Breast epithelium (tissue), 4 donors: ENCODE measurements at regions not wholly inside any gene's neighbourhood (a gene's known extent, or its start where the extent isn't known, plus 50 kb on each side); places are given as distances from the start of the nearest gene placed in this dataset.

Experiments
- DNase-seq, 2 donors: peaks; one replicate each; pipeline ENCODE4 v3.0.0-alpha.2; 2019; ENCODE audit warnings: low spot score in 2 of 2
- H3K27ac ChIP-seq, 2 donors: fragments of 200-600 bp; sonication (generic) in 1 of 2; one replicate each; pipeline ENCODE4 v1.5.1; 2016 to 2019; ENCODE audit warnings: mild to moderate bottlenecking in 1 of 2
- H3K27me3 ChIP-seq, 2 donors: fragments of 200-600 bp; sonication (generic) in 1 of 2; one replicate each; pipeline versions ENCODE4 v1.5.1 to v1.6.0; 2017 to 2019; ENCODE audit warnings: control low read depth in 1 of 2, mild to moderate bottlenecking in 1 of 2
- H3K36me3 ChIP-seq: fragments of 200-600 bp; one replicate; pipeline ENCODE4 v1.5.1; 2019
- H3K4me1 ChIP-seq, 2 donors: fragments of 200-600 bp; sonication (generic); one replicate each; pipeline ENCODE4 v1.5.1; 2016 to 2019; ENCODE audit warnings: control low read depth in 1 of 2
- H3K4me3 ChIP-seq, 3 donors: fragments of 200-600 bp; sonication (generic); 1 replicate in 2 of 3; 2 replicates in 1 of 3; pipeline ENCODE4 v1.5.1; 2016 to 2019; ENCODE audit warnings: mild to moderate bottlenecking in 3 of 3, moderate library complexity in 2 of 3
- H3K9me3 ChIP-seq, 2 donors: fragments of 200-600 bp; sonication (generic) in 1 of 2; one replicate each; pipeline ENCODE4 v1.5.1; 2016 to 2019; ENCODE audit warnings: control low read depth in 1 of 2
- CTCF ChIP-seq, 3 donors: fragments of 450-650 bp; IDR thresholded peaks; one replicate each; pipeline ENCODE4 v1.5.1; 2016 to 2017; ENCODE audit warnings: antibody characterized with exemption in 3 of 3, mild to moderate bottlenecking in 3 of 3, moderate library complexity in 3 of 3
- POLR2A ChIP-seq: fragments of 450-650 bp; IDR thresholded peaks from one replicate; pipeline ENCODE4 v1.6.1; 2016; ENCODE audit warnings: antibody characterized with exemption, mild to moderate bottlenecking, moderate library complexity
- POLR2AphosphoS5 ChIP-seq, 3 donors: sonication (generic); formaldehyde crosslinking; IDR thresholded peaks; one replicate each; pipeline ENCODE4 v1.6.1; 2017; ENCODE audit warnings: antibody characterized with exemption in 3 of 3
- intact Hi-C: fragments of 100-400 bp; cut with DNase I; formaldehyde crosslinking; loops from one replicate; pipeline ENCODE4 v1.15.1; 2023; ENCODE audit warnings: low total_unique reads

- Histone ChIP-seq H3K36me3 (no peaks in the 10 kb centered on the region), H3K27me3 (no peaks in the 10 kb centered on the region), H3K27ac (no peak overlapping the region), H3K4me1 (no peaks in the 10 kb centered on the region), H3K9me3 (no peaks in the 10 kb centered on the region), H3K4me3 (no peak overlapping the region)
- intact Hi-C loops = no loop called here
- no peak for DNase-seq
- TF ChIP-seq POLR2AphosphoS5 (IDR thresholded peaks at IDR 0.05) (no peak), CTCF (IDR thresholded peaks at IDR 0.05) (no peak), POLR2A (no peak)
Observed at GRCh38 chr3:63046152-63046551, 170.9 kb upstream of the CADPS start.

- TF ChIP-seq CTCF (IDR thresholded peaks at IDR 0.05) (no peak), POLR2A (no peak), POLR2AphosphoS5 (IDR thresholded peaks at IDR 0.05) (no peak)
- no peaks in the 10 kb centered on the region for H3K27me3 ChIP-seq
- no peak for DNase-seq
- no peak overlapping the region for H3K27ac ChIP-seq
- no peaks in the 10 kb centered on the region for H3K9me3 ChIP-seq
- intact Hi-C loops = no loop called here
- H3K36me3 ChIP-seq = no peaks in the 10 kb centered on the region
- H3K4me3 ChIP-seq = no peak overlapping the region
- H3K4me1 ChIP-seq = no peaks in the 10 kb centered on the region
Observed at GRCh38 chr3:63046580-63046979, 171.4 kb upstream of the CADPS start.

GRCh38 chr3:63047068-63047467, 171.9 kb upstream of the CADPS start:
- no peaks in the 10 kb centered on the region for H3K9me3 ChIP-seq
- intact Hi-C loops = no loop called here
- no peaks in the 10 kb centered on the region for H3K4me1 ChIP-seq
- H3K4me3 ChIP-seq = no peak overlapping the region
- no peak for DNase-seq
- TF ChIP-seq POLR2AphosphoS5 (IDR thresholded peaks at IDR 0.05) (no peak), CTCF (IDR thresholded peaks at IDR 0.05) (no peak), POLR2A (no peak)
- H3K27ac ChIP-seq = no peak overlapping the region
- H3K27me3 ChIP-seq = no peaks in the 10 kb centered on the region
- no peaks in the 10 kb centered on the region for H3K36me3 ChIP-seq

GRCh38 chr3:63048367-63049326, 173.4 kb upstream of the CADPS start:
- no peaks in the 10 kb centered on the region for H3K9me3 ChIP-seq
- intact Hi-C loops = no loop called here
- H3K36me3 ChIP-seq = no peaks in the 10 kb centered on the region
- H3K4me1 ChIP-seq = no peaks in the 10 kb centered on the region
- DNase-seq = no peak
- no peak overlapping the region for H3K4me3 ChIP-seq
- TF ChIP-seq POLR2A = no peak
- TF ChIP-seq POLR2AphosphoS5 (IDR thresholded peaks at IDR 0.05) = no peak
- TF ChIP-seq CTCF (IDR thresholded peaks at IDR 0.05) = no peak
- H3K27ac ChIP-seq = no peak overlapping the region
- no peaks in the 10 kb centered on the region for H3K27me3 ChIP-seq

- TF ChIP-seq POLR2A = no peak
- TF ChIP-seq CTCF (IDR thresholded peaks at IDR 0.05) = no peak
- no peak for TF ChIP-seq POLR2AphosphoS5 (IDR thresholded peaks at IDR 0.05)
- H3K4me3 ChIP-seq = no peak overlapping the region
- no peaks in the 10 kb centered on the region for H3K27me3 ChIP-seq
- intact Hi-C loops = no loop called here
- no peaks in the 10 kb centered on the region for H3K36me3 ChIP-seq
- H3K9me3 ChIP-seq = no peaks in the 10 kb centered on the region
- DNase-seq = no peak
- no peak overlapping the region for H3K27ac ChIP-seq
- H3K4me1 ChIP-seq = no peaks in the 10 kb centered on the region
Observed at GRCh38 chr3:63050548-63051177, 175.4 kb upstream of the CADPS start.
